Calu3 (cell line): ENCODE measurements at regions not wholly inside any gene's neighbourhood (a gene's known extent, or its start where the extent isn't known, plus 50 kb on each side); places are given as distances from the start of the nearest gene placed in this dataset.

ENCODE experiments used
- BruUV-seq: library from RNA; stranded (reverse); fragments of 400-500 nt; replicated peaks from 2 replicates; lab custom pipeline; 2021; lab: Mats Ljungman, UMichigan
- CTCF ChIA-PET: fragments of 300-600 bp; sonication (Branson Sonifier 250); formaldehyde crosslinking; loops from one replicate; lab custom pipeline; 2022; ENCODE audit warnings: antibody characterized with exemption; lab: Charles Lee
- DNase-seq: peaks from one replicate; pipeline ENCODE4 v3.0.0; 2022
- H3K27ac Mint-ChIP-seq: one replicate; pipeline ENCODE4 v1.8.0; 2022; ENCODE audit warnings: mixed read lengths; ENCODE audit not compliant: unreplicated experiment
- H3K27me3 Mint-ChIP-seq: one replicate; pipeline ENCODE4 v1.8.0; 2022; ENCODE audit warnings: mixed read lengths; ENCODE audit not compliant: unreplicated experiment
- H3K36me3 Mint-ChIP-seq: one replicate; pipeline ENCODE4 v1.8.0; 2022; ENCODE audit warnings: mild to moderate bottlenecking, moderate library complexity, mixed read lengths; ENCODE audit not compliant: insufficient read depth, unreplicated experiment
- H3K4me1 Mint-ChIP-seq: one replicate; pipeline ENCODE4 v1.8.0; 2022; ENCODE audit warnings: mild to moderate bottlenecking, low read depth, mixed read lengths; ENCODE audit not compliant: unreplicated experiment
- H3K4me3 Mint-ChIP-seq: one replicate; pipeline ENCODE4 v1.8.0; 2022; ENCODE audit warnings: mild to moderate bottlenecking, low read depth, moderate library complexity, mixed read lengths; ENCODE audit not compliant: unreplicated experiment
- H3K9me3 Mint-ChIP-seq: one replicate; pipeline ENCODE4 v1.8.0; 2022; ENCODE audit warnings: low read depth, mixed read lengths; ENCODE audit not compliant: unreplicated experiment
- CTCF ChIP-seq: fragments of 200-600 bp; IDR thresholded peaks from one replicate; pipeline ENCODE4 v1.8.0; 2022; ENCODE audit warnings: antibody characterized with exemption; ENCODE audit not compliant: unreplicated experiment
- intact Hi-C: fragments of 100-400 bp; cut with micrococcal nuclease; formaldehyde crosslinking; loops from one replicate; pipeline ENCODE4 v1.10.0; 2022; ENCODE audit not compliant: unreplicated experiment

- Mint-ChIP-seq H3K27ac (no peak overlapping the region), H3K4me3 (no peak overlapping the region), H3K27me3 (peaks cover 77% of the 10 kb centered on the region), H3K36me3 (no peaks in the 10 kb centered on the region), H3K4me1 (no peaks in the 10 kb centered on the region), H3K9me3 (no peaks in the 10 kb centered on the region)
- TF ChIP-seq CTCF, result no peak
- DNase-seq, result no peak
- CTCF ChIA-PET, result no interaction called here
- intact Hi-C loops, result no loop called here
- BruUV-seq, result no TSS peak
Observed at GRCh38 chr2:60652832-60653340, 99.4 kb upstream of the BCL11A start.

- peaks cover 60% of the 10 kb centered on the region for H3K27me3 Mint-ChIP-seq
- H3K9me3 Mint-ChIP-seq, result no peaks in the 10 kb centered on the region
- intact Hi-C loops, result no loop called here
- no peaks in the 10 kb centered on the region for H3K36me3 Mint-ChIP-seq
- no peaks in the 10 kb centered on the region for H3K4me1 Mint-ChIP-seq
- no peak for DNase-seq
- no peak overlapping the region for H3K27ac Mint-ChIP-seq
- CTCF ChIA-PET, result interaction anchor here (0.6 to 0.7 kb wide), 2 partner anchors 14 to 1935 kb away, joined by 3 to 6 read pairs; no protein-coding TSS in a partner anchor
- no peak for TF ChIP-seq CTCF
- BruUV-seq, result no TSS peak
- no peak overlapping the region for H3K4me3 Mint-ChIP-seq
Observed at GRCh38 chr2:60657673-60658072, 98.4 kb upstream of the PAPOLG start.

- no peak for DNase-seq
- no peak for TF ChIP-seq CTCF
- H3K27ac Mint-ChIP-seq, result no peak overlapping the region
- H3K36me3 Mint-ChIP-seq, result no peaks in the 10 kb centered on the region
- intact Hi-C loops, result no loop called here
- peaks cover 60% of the 10 kb centered on the region for H3K27me3 Mint-ChIP-seq
- no peak overlapping the region for H3K4me3 Mint-ChIP-seq
- H3K4me1 Mint-ChIP-seq, result no peaks in the 10 kb centered on the region
- CTCF ChIA-PET, result interaction anchor here (1.4 to 1.9 kb wide), 2 partner anchors 15 to 98 kb away, joined by 4 read pairs; no protein-coding TSS in a partner anchor
- no TSS peak for BruUV-seq
- no peaks in the 10 kb centered on the region for H3K9me3 Mint-ChIP-seq
Observed at GRCh38 chr2:60659026-60659425, 97.0 kb upstream of the PAPOLG start.

- DNase-seq, result no peak
- H3K4me1 Mint-ChIP-seq, result no peaks in the 10 kb centered on the region
- H3K4me3 Mint-ChIP-seq, result no peak overlapping the region
- CTCF ChIA-PET, result no interaction called here
- intact Hi-C loops, result no loop called here
- H3K27me3 Mint-ChIP-seq, result peaks cover 50% of the 10 kb centered on the region
- H3K27ac Mint-ChIP-seq, result no peak overlapping the region
- TF ChIP-seq CTCF, result no peak
- no peaks in the 10 kb centered on the region for H3K36me3 Mint-ChIP-seq
- no TSS peak for BruUV-seq
- no peaks in the 10 kb centered on the region for H3K9me3 Mint-ChIP-seq
Observed at GRCh38 chr2:60661073-60661738, 94.9 kb upstream of the PAPOLG start.
